Mucosa of descending colon (tissue), 3 donors: ENCODE measurements at regions not wholly inside any gene's neighbourhood (a gene's known extent, or its start where the extent isn't known, plus 50 kb on each side); places are given as distances from the start of the nearest gene placed in this dataset.

ENCODE experiments used
- ATAC-seq: fragments of 200-7000 bp; cut with Tn5 transposase; one replicate; pipeline ENCODE4 v1.9.1; 2020; ENCODE audit warnings: mild to moderate bottlenecking, moderate library complexity
- DNase-seq, 3 donors: peaks; one replicate each; pipeline ENCODE4 v3.0.0-alpha.2; 2020
- H3K36me3 ChIP-seq: fragments of 200-600 bp; one replicate; pipeline ENCODE4 v1.8.0; 2021; ENCODE audit warnings: low read depth, mild to moderate bottlenecking
- H3K4me1 ChIP-seq: fragments of 200-600 bp; one replicate; pipeline ENCODE4 v1.8.0; 2021; ENCODE audit warnings: low read depth, mild to moderate bottlenecking
- H3K4me3 ChIP-seq: fragments of 200-600 bp; one replicate; pipeline ENCODE4 v1.8.0; 2021; ENCODE audit warnings: mild to moderate bottlenecking
- H3K9me3 ChIP-seq: fragments of 200-600 bp; one replicate; pipeline ENCODE4 v1.8.0; 2021; ENCODE audit warnings: mild to moderate bottlenecking
- CTCF ChIP-seq: fragments of 200-600 bp; IDR thresholded peaks from one replicate; pipeline ENCODE4 v1.8.0; 2022; ENCODE audit warnings: antibody characterized with exemption, mild to moderate bottlenecking
- intact Hi-C, 2 donors: fragments of 100-400 bp; cut with DNase I in 1 of 2; cut with micrococcal nuclease in 1 of 2; formaldehyde crosslinking; loops; one replicate each; pipeline versions ENCODE4 v1.11.0 to v1.11.1; 2022; cut with DNase I, micrococcal nuclease
- donor health status: DM: no; HTN: no; CAD: no; lungs with moderate emphysema.
- donor health status: DM: no; HTN: no; CAD: no.
- donor health status: DM: no; HTN: yes; CAD: no.

GRCh38 chr11:57103899-57104605 lies 77.7 kb upstream of the LRRC55 start:
- no peaks in the 10 kb centered on the region for H3K4me1 ChIP-seq
- no peaks in the 10 kb centered on the region for H3K9me3 ChIP-seq
- DNase-seq (no peak), ATAC-seq (no peak)
- H3K4me3 ChIP-seq, result no peak overlapping the region
- intact Hi-C loops, result no loop called here
- H3K36me3 ChIP-seq, result no peaks in the 10 kb centered on the region
- no peak for TF ChIP-seq CTCF

DNA sequence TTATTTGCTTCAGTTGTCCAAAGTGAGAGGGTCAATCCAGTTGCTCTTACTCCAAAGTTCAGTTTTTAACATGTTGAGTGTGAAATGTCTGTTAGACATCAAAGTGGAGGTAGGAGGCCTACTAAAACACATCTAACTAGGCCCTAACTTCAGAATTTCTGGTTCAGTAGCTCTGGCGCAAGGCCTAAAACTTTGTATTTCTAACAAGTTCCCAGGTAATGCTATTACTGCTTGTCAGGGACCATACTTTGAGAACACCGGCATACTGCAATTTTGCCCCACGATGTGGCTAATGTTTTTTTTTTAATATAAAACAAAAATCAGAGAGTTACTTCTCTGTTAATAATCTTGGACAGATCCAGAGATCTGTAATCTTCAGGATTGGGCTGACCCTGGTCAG lies 72.4 kb upstream of the LRRC55 start:
- no peak for ATAC-seq
- DNase-seq, result no peak
- no peaks in the 10 kb centered on the region for H3K9me3 ChIP-seq
- H3K4me3 ChIP-seq, result no peak overlapping the region
- intact Hi-C loops, result no loop called here
- H3K36me3 ChIP-seq, result no peaks in the 10 kb centered on the region
- H3K4me1 ChIP-seq, result no peaks in the 10 kb centered on the region
- no peak for TF ChIP-seq CTCF

GRCh38 chr11:57111619-57112018 lies 70.1 kb upstream of the LRRC55 start:
- DNase-seq (peak in 1 of 3 donors; percentile 13), ATAC-seq (no peak)
- Histone ChIP-seq H3K4me1 (no peaks in the 10 kb centered on the region), H3K36me3 (no peaks in the 10 kb centered on the region), H3K4me3 (no peak overlapping the region), H3K9me3 (no peaks in the 10 kb centered on the region)
- intact Hi-C loops, result no loop called here
- no peak for TF ChIP-seq CTCF

DNA sequence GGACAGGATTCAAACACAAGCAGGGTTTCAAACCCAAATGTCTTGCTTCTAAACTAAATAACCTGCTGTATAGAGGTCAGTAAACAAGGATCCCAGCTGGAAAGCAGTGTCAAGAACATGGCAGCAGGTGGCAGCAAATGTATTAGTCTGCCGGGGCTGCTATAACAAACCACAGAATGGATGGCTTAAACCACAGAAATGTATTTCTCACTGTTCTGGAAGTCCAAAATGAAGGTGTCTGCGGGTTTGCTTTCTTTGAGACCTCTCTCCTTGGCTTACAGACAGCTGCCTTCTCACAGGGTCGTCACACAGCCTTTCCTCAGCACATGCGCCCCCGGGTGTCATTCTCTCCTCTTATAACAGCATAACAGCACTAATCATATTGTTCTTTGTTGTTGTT lies 65.1 kb upstream of the LRRC55 start:
- ATAC-seq (peak; percentile 69), DNase-seq (peak in 2 of 3 donors; percentile 41 to 63)
- intact Hi-C loops, result no loop called here
- H3K9me3 ChIP-seq, result no peaks in the 10 kb centered on the region
- H3K36me3 ChIP-seq, result no peaks in the 10 kb centered on the region
- peak; percentile 23 for TF ChIP-seq CTCF
- H3K4me1 ChIP-seq, result no peaks in the 10 kb centered on the region
- H3K4me3 ChIP-seq, result no peak overlapping the region

GRCh38 chr11:57120192-57120965 lies 61.4 kb upstream of the LRRC55 start:
- no peaks in the 10 kb centered on the region for H3K9me3 ChIP-seq
- intact Hi-C loops, result no loop called here
- TF ChIP-seq CTCF, result no peak
- ATAC-seq (no peak), DNase-seq (no peak)
- no peak overlapping the region for H3K4me3 ChIP-seq
- H3K36me3 ChIP-seq, result no peaks in the 10 kb centered on the region
- H3K4me1 ChIP-seq, result no peaks in the 10 kb centered on the region
